Activated CD4-positive, CD25-positive, alpha-beta regulatory T cell treated with anti-CD3 and anti-CD28 coated beads, Interleukin-2, amount 50 U/mL, for 24 hours (primary cell): ENCODE measurements at regions not wholly inside any gene's neighbourhood (a gene's known extent, or its start where the extent isn't known, plus 50 kb on each side); places are given as distances from the start of the nearest gene placed in this dataset.

Experiments
- ATAC-seq, 2 donors: fragments of 150-1000 bp; cut with Tn5 transposase; one replicate each; pipeline ENCODE4 v1.10.0; 2021; ENCODE audit warnings: mild to moderate bottlenecking in 1 of 2, moderate library complexity in 1 of 2

GRCh38 chr6:84521511-84521910 is 242.9 kb downstream of the TBX18 start:
- ATAC-seq, result no peak

- ATAC-seq, result no peak
These were observed 246.5 kb downstream of the TBX18 start for GRCh38 chr6:84517741-84518530.

- no peak for ATAC-seq
These were observed 248.2 kb downstream of the TBX18 start for GRCh38 chr6:84516154-84516553.

GRCh38 chr6:84515067-84515466 is 249.3 kb downstream of the TBX18 start:
- no peak for ATAC-seq

- no peak for ATAC-seq
These were observed 250.1 kb downstream of the TBX18 start for GRCh38 chr6:84514089-84514971.

GRCh38 chr6:84512391-84512790 is 252.0 kb downstream of the TBX18 start:
- no peak for ATAC-seq

- no peak for ATAC-seq
These were observed 252.5 kb downstream of the TBX18 start for GRCh38 chr6:84511929-84512328.

GRCh38 chr6:84508981-84509380 is 255.4 kb downstream of the TBX18 start:
- no peak for ATAC-seq

- no peak for ATAC-seq
These were observed 256.1 kb downstream of the TBX18 start for GRCh38 chr6:84508334-84508733.

GRCh38 chr6:84504025-84504424 is 260.4 kb downstream of the TBX18 start:
- no peak for ATAC-seq

GRCh38 chr6:84501315-84501714 is 263.1 kb downstream of the TBX18 start:
- no peak for ATAC-seq

- no peak for ATAC-seq
These were observed 263.7 kb downstream of the TBX18 start for GRCh38 chr6:84500726-84501125.

- no peak for ATAC-seq
These were observed 265.5 kb downstream of the TBX18 start for GRCh38 chr6:84498905-84499304.

GRCh38 chr6:84492241-84493165 is 265.1 kb upstream of the CEP162 start:
- ATAC-seq, result no peak

- no peak for ATAC-seq
These were observed 262.2 kb upstream of the CEP162 start for GRCh38 chr6:84489598-84489997.

GRCh38 chr6:84486526-84486925 is 259.1 kb upstream of the CEP162 start:
- ATAC-seq, result no peak

GRCh38 chr6:84469144-84469543 is 241.7 kb upstream of the CEP162 start:
- no peak for ATAC-seq

- no peak for ATAC-seq
These were observed 239.9 kb upstream of the CEP162 start for GRCh38 chr6:84467296-84467695.

- no peak for ATAC-seq
These were observed 239.1 kb upstream of the CEP162 start for GRCh38 chr6:84466511-84466910.

GRCh38 chr6:84464471-84464870 is 237.0 kb upstream of the CEP162 start:
- ATAC-seq, result no peak

GRCh38 chr6:84462698-84463097 is 235.3 kb upstream of the CEP162 start:
- no peak for ATAC-seq

GRCh38 chr6:84461461-84461860 is 234.0 kb upstream of the CEP162 start:
- ATAC-seq, result no peak

- ATAC-seq, result no peak
These were observed 233.0 kb upstream of the CEP162 start for GRCh38 chr6:84460491-84460890.
